Ovary (tissue), 7 donors: ENCODE measurements at regions not wholly inside any gene's neighbourhood (a gene's known extent, or its start where the extent isn't known, plus 50 kb on each side); places are given as distances from the start of the nearest gene placed in this dataset.
"Not testable (repeated sequence)": the region's sequence is repeated elsewhere in the genome, so short reads cannot be mapped to it uniquely, and the experiment has no call there.

ENCODE experiments used
- DNase-seq, 5 donors: peaks; one replicate each; pipeline ENCODE4 v3.0.0-alpha.2; 2019 to 2020
- H3K27ac ChIP-seq, 2 donors: fragments of 200-600 bp; one replicate each; pipeline versions ENCODE4 v1.5.1 to v1.8.0; 2019 to 2022
- H3K27me3 ChIP-seq: fragments of 200-600 bp; one replicate; pipeline ENCODE4 v1.8.0; 2022
- H3K36me3 ChIP-seq: fragments of 200-600 bp; sonication (generic); one replicate; pipeline ENCODE4 v1.5.1; 2019
- H3K4me1 ChIP-seq: one replicate; pipeline ENCODE4 v1.8.1; 2013; ENCODE audit warnings: mild to moderate bottlenecking, moderate library complexity; ENCODE audit not compliant: insufficient read depth
- H3K4me3 ChIP-seq: fragments of 200-600 bp; sonication (generic); one replicate; pipeline ENCODE4 v1.5.1; 2017
- H3K9me3 ChIP-seq, 2 donors: fragments of 200-600 bp in 1 of 2; sonication (generic) in 1 of 2; one replicate each; pipeline versions ENCODE4 v1.5.1 to v1.8.1; 2013 to 2019; ENCODE audit warnings: mild to moderate bottlenecking in 1 of 2, moderate library complexity in 1 of 2
- CTCF ChIP-seq, 3 donors: fragments of 450-650 bp in 2 of 3; fragments of 200-600 bp in 1 of 3; IDR thresholded peaks; one replicate each; pipeline versions ENCODE4 v1.5.1 to v1.8.0; 2016 to 2022; ENCODE audit warnings: antibody characterized with exemption in 3 of 3, mild to moderate bottlenecking in 1 of 3
- EP300 ChIP-seq: sonication (generic); formaldehyde crosslinking; IDR thresholded peaks from one replicate; pipeline ENCODE4 v1.6.1; 2017; ENCODE audit warnings: antibody characterized with exemption
- POLR2A ChIP-seq: fragments of 450-650 bp; IDR thresholded peaks from one replicate; pipeline ENCODE4 v1.6.1; 2017; ENCODE audit warnings: antibody characterized with exemption, mild to moderate bottlenecking, moderate library complexity
- WGBS, 3 donors: extraction: QIAGEN DNeasy Blood & Tissue Kit in 1 of 3; methylation state at CpG; one replicate each; pipeline versions ENCODE4 v1.1.5 to v1.1.7; 2013 to 2017; 5-methylcytosine and 5-hydroxymethylcytosine counted together
- intact Hi-C, 4 donors: fragments of 100-400 bp; cut with DNase I; formaldehyde crosslinking; loops; one replicate each; pipeline versions ENCODE4 v1.11.0 to v1.15.1; 2022 to 2023
- donor health status: DM: no; HTN: no; CAD: no; lungs with moderate emphysema.
- donor health status: DM: no; HTN: no; CAD: no.
- donor health status: Bipolar disorder and iron deficiency.
- donor health status: DM: no; HTN: no; CAD: no.
- donor health status: DM: yes; HTN: yes; CAD: no.

- intact Hi-C loops: no loop called here
- Histone ChIP-seq H3K36me3 (no peaks in the 10 kb centered on the region), H3K4me1 (no peaks in the 10 kb centered on the region), H3K27ac (no peak overlapping the region), H3K4me3 (no peak overlapping the region), H3K27me3 (no peaks in the 10 kb centered on the region), H3K9me3 (no peaks in the 10 kb centered on the region)
- DNase-seq: no peak
- TF ChIP-seq CTCF (IDR thresholded peaks at IDR 0.05): no peak
- no peak for TF ChIP-seq POLR2A
- TF ChIP-seq EP300: no peak
Observed at GRCh38 chr7:131154380-131154779, 173.3 kb upstream of the MKLN1 start.

GRCh38 chr7:131157530-131158243 is 170.0 kb upstream of the MKLN1 start:
- H3K9me3 ChIP-seq: no peaks in the 10 kb centered on the region
- no peaks in the 10 kb centered on the region for H3K36me3 ChIP-seq
- H3K27me3 ChIP-seq: no peaks in the 10 kb centered on the region
- no peak overlapping the region for H3K27ac ChIP-seq
- 77 to 79% (median 78%) methylated on average over 14 of the region's 14 CpGs for WGBS, 3 donors
- intact Hi-C loops: no loop called here
- no peak overlapping the region for H3K4me3 ChIP-seq
- peak in 3 of 5 donors; percentile 34 to 56 (median 39) for DNase-seq
- no peaks in the 10 kb centered on the region for H3K4me1 ChIP-seq
- no peak for TF ChIP-seq POLR2A
- no peak for TF ChIP-seq EP300
- TF ChIP-seq CTCF (IDR thresholded peaks at IDR 0.05): no peak

GRCh38 chr7:131158244-131158636 is 169.4 kb upstream of the MKLN1 start:
- WGBS, 3 donors: 91 to 96% (median 92%) methylated on average over 2 of the region's 2 CpGs
- DNase-seq, H3K4me1 ChIP-seq, intact Hi-C loops, H3K36me3 ChIP-seq, H3K27me3 ChIP-seq, H3K27ac ChIP-seq, H3K4me3 ChIP-seq, H3K9me3 ChIP-seq: not testable (repeated sequence)

- WGBS, 3 donors: 83 to 91% (median 84%) methylated on average over 2 of the region's 2 CpGs
- TF ChIP-seq CTCF (IDR thresholded peaks at IDR 0.05) (no peak), EP300 (no peak), POLR2A (no peak)
- intact Hi-C loops: no loop called here
- no peak overlapping the region for H3K27ac ChIP-seq
- no peaks in the 10 kb centered on the region for H3K4me1 ChIP-seq
- no peaks in the 10 kb centered on the region for H3K36me3 ChIP-seq
- H3K9me3 ChIP-seq: no peaks in the 10 kb centered on the region
- DNase-seq: no peak
- no peak overlapping the region for H3K4me3 ChIP-seq
- H3K27me3 ChIP-seq: no peaks in the 10 kb centered on the region
Observed at GRCh38 chr7:131159961-131160361, 167.7 kb upstream of the MKLN1 start.

- Histone ChIP-seq H3K4me3 (no peak overlapping the region), H3K27me3 (no peaks in the 10 kb centered on the region), H3K27ac (no peak overlapping the region), H3K4me1 (no peaks in the 10 kb centered on the region), H3K9me3 (no peaks in the 10 kb centered on the region), H3K36me3 (no peaks in the 10 kb centered on the region)
- 93 to 96% (median 94%) methylated on average over 3 of the region's 3 CpGs for WGBS, 3 donors
- no peak for TF ChIP-seq CTCF (IDR thresholded peaks at IDR 0.05)
- no peak for TF ChIP-seq EP300
- TF ChIP-seq POLR2A: no peak
- intact Hi-C loops: no loop called here
- DNase-seq: no peak
Observed at GRCh38 chr7:131161103-131161502, 166.6 kb upstream of the MKLN1 start.
